ENCODE measurements at regions not wholly inside any gene's neighbourhood (a gene's known extent, or its start where the extent isn't known, plus 50 kb on each side); places are given as distances from the start of the nearest gene placed in this dataset.

- TF ChIP-seq CTCF (IDR thresholded peaks at IDR 0.05) (no peak), POLR2A (IDR thresholded peaks at IDR 0.05) (no peak)
Measured at GRCh38 chr2:239716536-239717318, 308.4 kb downstream of the NDUFA10 start.
